WTC11 (cell line): ENCODE measurements at regions not wholly inside any gene's neighbourhood (a gene's known extent, or its start where the extent isn't known, plus 50 kb on each side); places are given as distances from the start of the nearest gene placed in this dataset.

Experiments
- ATAC-seq: fragments of 200-7000 bp; cut with Tn5 transposase; 2 replicates; pipeline ENCODE4 v1.10.0; 2021; ENCODE audit warnings: mild to moderate bottlenecking, moderate library complexity
- CTCF ChIA-PET: fragments of 300-600 bp; sonication (Branson Sonifier 250); formaldehyde crosslinking; loops from one replicate; lab custom pipeline; 2021; ENCODE audit warnings: antibody characterized with exemption; lab: Charles Lee
- POLR2A ChIA-PET: fragments of 350-600 bp; sonication (Branson Sonifier 250); formaldehyde crosslinking; loops from one replicate; lab custom pipeline; 2021; ENCODE audit warnings: antibody characterized with exemption; lab: Charles Lee
- DNase-seq: peaks from one replicate; pipeline ENCODE4 v3.0.0; 2021; ENCODE audit warnings: low spot score
- H3K27ac Mint-ChIP-seq: 2 replicates; pipeline ENCODE4 v1.8.0; 2021; ENCODE audit warnings: mixed read lengths
- H3K27me3 Mint-ChIP-seq: 2 replicates; pipeline ENCODE4 v1.8.0; 2021; ENCODE audit warnings: low read depth, mild to moderate bottlenecking, moderate library complexity, mixed read lengths
- H3K36me3 Mint-ChIP-seq: 2 replicates; pipeline ENCODE4 v1.8.0; 2021; ENCODE audit warnings: mixed read lengths
- H3K4me1 Mint-ChIP-seq: 2 replicates; pipeline ENCODE4 v1.8.0; 2022; ENCODE audit warnings: mixed read lengths
- H3K4me3 Mint-ChIP-seq: 2 replicates; pipeline ENCODE4 v1.8.0; 2021; ENCODE audit warnings: mild to moderate bottlenecking, moderate library complexity, mixed read lengths
- H3K9me3 Mint-ChIP-seq: 2 replicates; pipeline ENCODE4 v1.8.0; 2021; ENCODE audit warnings: mixed read lengths
- ATF1 ChIP-seq: sonication (generic); formaldehyde crosslinking; IDR thresholded peaks from 2 replicates; pipeline ENCODE4 v1.8.1; 2023; ENCODE audit warnings: mild to moderate bottlenecking, moderate library complexity, missing genetic modification reagents
- ATF2 ChIP-seq: sonication (generic); formaldehyde crosslinking; IDR thresholded peaks from 2 replicates; pipeline ENCODE4 v1.8.1; 2022; ENCODE audit warnings: low read depth, missing genetic modification reagents, borderline replicate concordance
- CBFB ChIP-seq: sonication (generic); formaldehyde crosslinking; IDR thresholded peaks from 2 replicates; pipeline ENCODE4 v1.8.1; 2022; ENCODE audit warnings: mild to moderate bottlenecking, low read depth, missing genetic modification reagents
- CTCF ChIP-seq: fragments of 200-600 bp; IDR thresholded peaks from 2 replicates; pipeline ENCODE4 v1.8.0; 2022; ENCODE audit warnings: antibody characterized with exemption
- GABPB1 ChIP-seq: sonication (generic); formaldehyde crosslinking; IDR thresholded peaks from 2 replicates; pipeline ENCODE4 v1.8.1; 2023; ENCODE audit warnings: mild to moderate bottlenecking, missing genetic modification reagents
- HMGXB4 ChIP-seq: sonication (generic); formaldehyde crosslinking; IDR thresholded peaks from 2 replicates; pipeline ENCODE4 v1.8.1; 2023; ENCODE audit warnings: mild to moderate bottlenecking, moderate library complexity, missing genetic modification reagents
- JAZF1 ChIP-seq: fragments of 250-450 bp; sonication (Bioruptor Pico); IDR thresholded peaks from 2 replicates; pipeline ENCODE4 v1.9.0; 2021; ENCODE audit warnings: moderate library complexity, mild to moderate bottlenecking, inconsistent platforms
- MAX ChIP-seq: sonication (generic); formaldehyde crosslinking; IDR thresholded peaks from 2 replicates; pipeline ENCODE4 v1.8.0; 2022; ENCODE audit warnings: mild to moderate bottlenecking, missing genetic modification reagents
- NR3C1 ChIP-seq: sonication (generic); formaldehyde crosslinking; conservative IDR thresholded peaks from 2 replicates; pipeline ENCODE4 v1.8.1; 2023; ENCODE audit warnings: low read depth, mild to moderate bottlenecking, missing genetic modification reagents
- ZNF121 ChIP-seq: sonication (generic); formaldehyde crosslinking; IDR thresholded peaks from 2 replicates; pipeline ENCODE4 v1.8.0; 2023; ENCODE audit warnings: missing genetic modification reagents
- ZNF219 ChIP-seq: sonication (generic); formaldehyde crosslinking; IDR thresholded peaks from 2 replicates; pipeline ENCODE4 v1.8.0; 2023; ENCODE audit warnings: missing genetic modification reagents, mild to moderate bottlenecking, borderline replicate concordance
- ZNF281 ChIP-seq: sonication (generic); formaldehyde crosslinking; IDR thresholded peaks from 2 replicates; pipeline ENCODE4 v1.8.0; 2023; ENCODE audit warnings: mild to moderate bottlenecking, missing genetic modification reagents
- ZNF423 ChIP-seq: fragments of 250-450 bp; sonication (Bioruptor Pico); IDR thresholded peaks from 2 replicates; pipeline ENCODE4 v2.1.2; 2022; ENCODE audit warnings: mild to moderate bottlenecking, moderate library complexity
- ZNF512 ChIP-seq: sonication (generic); formaldehyde crosslinking; IDR thresholded peaks from 2 replicates; pipeline ENCODE4 v1.8.1; 2022; ENCODE audit warnings: missing genetic modification reagents, borderline replicate concordance

- H3K4me3 Mint-ChIP-seq = no peak overlapping the region
- peaks cover 4% of the 10 kb centered on the region for H3K36me3 Mint-ChIP-seq
- peaks cover 12% of the 10 kb centered on the region for H3K9me3 Mint-ChIP-seq
- ChIA-PET CTCF (interaction anchor here (0.9 kb wide), 1 partner anchor 16 kb away, joined by 3 read pairs; no protein-coding TSS in a partner anchor), POLR2A (interaction anchor here (0.6 to 1.1 kb wide), 2 partner anchors 9 to 20 kb away, joined by 3 read pairs; no protein-coding TSS in a partner anchor)
- DNase-seq (no peak), ATAC-seq (no peak)
- no peak overlapping the region for H3K27ac Mint-ChIP-seq
- peaks cover 3% of the 10 kb centered on the region; the same call in 1 of the 2 replicates for H3K27me3 Mint-ChIP-seq
- TF ChIP-seq JAZF1 (CRISPR knock-in tag) (no peak), ATF2 (CRISPR knock-in tag) (no peak), ZNF281 (no peak), ZNF121 (no peak), HMGXB4 (CRISPR knock-in tag) (no peak), NR3C1 (CRISPR knock-in tag) (no peak)
- no peaks in the 10 kb centered on the region for H3K4me1 Mint-ChIP-seq
Observed at GRCh38 chr1:10851024-10852013, 54.9 kb upstream of the CASZ1 start.

GRCh38 chr1:10852018-10852417 lies 55.6 kb upstream of the CASZ1 start:
- ATAC-seq (no peak), DNase-seq (no peak)
- peaks cover 3% of the 10 kb centered on the region; the same call in 1 of the 2 replicates for H3K27me3 Mint-ChIP-seq
- CTCF ChIA-PET = interaction anchor here (0.9 kb wide), 1 partner anchor 15 kb away, joined by 3 read pairs; no protein-coding TSS in a partner anchor
- POLR2A ChIA-PET = no interaction called here
- no peak overlapping the region for H3K27ac Mint-ChIP-seq
- TF ChIP-seq ZNF423 (CRISPR knock-in tag) = no peak
- no peak for TF ChIP-seq GABPB1 (CRISPR knock-in tag)
- TF ChIP-seq ZNF219 (CRISPR knock-in tag) = no peak
- no peak for TF ChIP-seq ATF1 (CRISPR knock-in tag)
- TF ChIP-seq ZNF281 = no peak
- no peak for TF ChIP-seq ZNF512 (CRISPR knock-in tag)
- no peak for TF ChIP-seq MAX (CRISPR knock-in tag)
- TF ChIP-seq CBFB (CRISPR knock-in tag) = no peak
- TF ChIP-seq CTCF = no peak
- peaks cover 12% of the 10 kb centered on the region for H3K9me3 Mint-ChIP-seq
- H3K36me3 Mint-ChIP-seq = peaks cover 4% of the 10 kb centered on the region
- H3K4me3 Mint-ChIP-seq = no peak overlapping the region
- no peaks in the 10 kb centered on the region for H3K4me1 Mint-ChIP-seq
